SK-N-SH (cell line): ENCODE measurements at regions not wholly inside any gene's neighbourhood (a gene's known extent, or its start where the extent isn't known, plus 50 kb on each side); places are given as distances from the start of the nearest gene placed in this dataset.
"Not testable (repeated sequence)": the region's sequence is repeated elsewhere in the genome, so short reads cannot be mapped to it uniquely, and the experiment has no call there.

Experiments
- CTCF ChIA-PET: fragments of 300-600, 350-600 bp; formaldehyde crosslinking; extraction: SDS; loops from one replicate; lab custom pipeline; 2021; lab: Yijun Ruan, JAX
- POLR2A ChIA-PET: fragments of 350-600 bp; sonication (Branson Sonifier 250); formaldehyde crosslinking; extraction: SDS; loops from one replicate; lab custom pipeline; 2020; ENCODE audit warnings: antibody characterized with exemption, inconsistent platforms; lab: Yijun Ruan, JAX
- DNase-seq: peaks from one replicate; pipeline ENCODE4 v3.0.0; 2012
- H2AFZ ChIP-seq: fragments of 200-600 bp; sonication (generic); 2 replicates; pipeline ENCODE4 v1.8.1; 2016; ENCODE audit warnings: antibody characterized with exemption, mild to moderate bottlenecking, low read depth
- H3F3A ChIP-seq: fragments of 200-600 bp; sonication (generic); replicated peaks from 2 replicates; pipeline ENCODE3; 2016; ENCODE audit warnings: antibody characterized with exemption, mild to moderate bottlenecking; ENCODE audit not compliant: insufficient read depth
- H3K27ac ChIP-seq, 2 experiments: fragments of 200-500 bp in 1 of 2; fragments of 200-600 bp in 1 of 2; sonication (Bioruptor generic) in 1 of 2; sonication (generic), shearing (Covaris generic) in 1 of 2; 2 replicates each; pipeline versions ENCODE4 v1.5.1 to v1.6.1; 2014 to 2016; ENCODE audit warnings: low read depth in 2 of 2, inconsistent platforms in 1 of 2, low read length in 1 of 2, mild to moderate bottlenecking in 1 of 2, mixed read lengths in 1 of 2
- H3K27me3 ChIP-seq: fragments of 200-600 bp; sonication (generic), shearing (Covaris generic); 2 replicates; pipeline ENCODE4 v1.6.1; 2016; ENCODE audit warnings: mixed run types; ENCODE audit not compliant: insufficient read depth
- H3K36me3 ChIP-seq, 2 experiments: fragments of 200-500 bp in 1 of 2; fragments of 200-600 bp in 1 of 2; sonication (Bioruptor generic) in 1 of 2; sonication (generic) in 1 of 2; replicated peaks in 1 of 2; 2 replicates each; pipeline versions ENCODE3 to v1.5.1; 2014 to 2016; ENCODE audit warnings: low read length in 1 of 2, mild to moderate bottlenecking in 1 of 2; ENCODE audit not compliant: insufficient read depth in 2 of 2, control insufficient read depth in 1 of 2
- H3K4me1 ChIP-seq, 2 experiments: fragments of 200-500 bp in 1 of 2; fragments of 200-600 bp in 1 of 2; sonication (Bioruptor generic) in 1 of 2; sonication (generic), shearing (Covaris generic) in 1 of 2; 2 replicates each; pipeline versions ENCODE4 v1.5.1 to v1.6.1; 2014 to 2016; ENCODE audit warnings: low read depth in 1 of 2, low read length in 1 of 2, mixed run types in 1 of 2; ENCODE audit not compliant: insufficient read depth in 2 of 2, control insufficient read depth in 1 of 2
- H3K4me2 ChIP-seq: fragments of 200-600 bp; sonication (generic), shearing (Covaris generic); 2 replicates; pipeline ENCODE4 v1.6.1; 2017; ENCODE audit warnings: mixed run types
- H3K4me3 ChIP-seq, 2 experiments: fragments of 200-500 bp in 1 of 2; fragments of 200-600 bp in 1 of 2; sonication (Bioruptor generic) in 1 of 2; sonication (generic), shearing (Covaris generic) in 1 of 2; 2 replicates each; pipeline versions ENCODE4 v1.5.1 to v1.8.1; 2014 to 2016; ENCODE audit warnings: low read depth in 2 of 2, inconsistent platforms in 1 of 2, low read length in 1 of 2, mild to moderate bottlenecking in 1 of 2, mixed read lengths in 1 of 2, moderate library complexity in 1 of 2
- H3K79me2 ChIP-seq: fragments of 200-600 bp; sonication (generic); 2 replicates; pipeline ENCODE4 v1.8.1; 2017; ENCODE audit warnings: mild to moderate bottlenecking; ENCODE audit not compliant: insufficient read depth
- H3K9ac ChIP-seq: fragments of 200-600 bp; sonication (generic); 2 replicates; pipeline ENCODE4 v1.6.1; 2017; ENCODE audit warnings: mixed run types
- H3K9me2 ChIP-seq: fragments of 200-600 bp; sonication (generic); 2 replicates; pipeline ENCODE4 v1.6.1; 2017; ENCODE audit warnings: mixed run types
- H3K9me3 ChIP-seq: fragments of 200-600 bp; sonication (generic); 2 replicates; pipeline ENCODE4 v1.6.1; 2017; ENCODE audit warnings: mixed run types, mild to moderate bottlenecking, moderate library complexity
- H4K20me1 ChIP-seq: fragments of 200-600 bp; sonication (generic); 2 replicates; pipeline ENCODE4 v1.6.1; 2017; ENCODE audit warnings: mild to moderate bottlenecking, mixed run types; ENCODE audit not compliant: insufficient read depth
- EP300 ChIP-seq, 2 experiments: IDR thresholded peaks; 2 replicates each; pipeline versions ENCODE4 v1.4.0 to v1.6.1; 2012; ENCODE audit warnings: borderline replicate concordance in 1 of 2, low read depth in 1 of 2, low read length in 1 of 2
- GATA2 ChIP-seq: sonication (generic); formaldehyde crosslinking; IDR thresholded peaks from 2 replicates; pipeline ENCODE4 v1.5.0; 2020; ENCODE audit warnings: mild to moderate bottlenecking, missing genetic modification reagents
- IRF3 ChIP-seq: fragments of 150-350 bp; IDR thresholded peaks from 2 replicates; pipeline ENCODE4 v1.6.1; 2016; ENCODE audit warnings: mild to moderate bottlenecking, low read depth, low read length
- JUND ChIP-seq: IDR thresholded peaks from 2 replicates; pipeline ENCODE4 v1.4.0; 2012
- NRF1 ChIP-seq: IDR thresholded peaks from 2 replicates; pipeline ENCODE4 v1.6.1; 2012; ENCODE audit warnings: low read depth, mild to moderate bottlenecking, low read length
- RCOR1 ChIP-seq: fragments of 150-350 bp; IDR thresholded peaks from 2 replicates; pipeline ENCODE4 v1.6.1; 2017; ENCODE audit warnings: antibody characterized with exemption, low read length
- RFX5 ChIP-seq: IDR thresholded peaks from 2 replicates; pipeline ENCODE4 v1.6.1; 2012; ENCODE audit warnings: mild to moderate bottlenecking, improper control_type of control experiment, low read length
- USF2 ChIP-seq: fragments of 150-350 bp; IDR thresholded peaks from 2 replicates; pipeline ENCODE4 v1.6.1; 2017; ENCODE audit warnings: antibody characterized with exemption, low read length, low read depth, borderline replicate concordance
- WGBS: methylation state at CpG from one replicate; pipeline ENCODE4 v1.1.6; 2017; ENCODE audit warnings: low lambda C conversion rate; 5-methylcytosine and 5-hydroxymethylcytosine counted together
- TF ChIP-seq, protein P1 (sequence below): IDR thresholded peaks from 2 replicates; pipeline ENCODE4; 2012

- H3K9me2 ChIP-seq, H3K9me3 ChIP-seq, H3K36me3 ChIP-seq, H3K4me1 ChIP-seq, H3F3A ChIP-seq, DNase-seq, H2AFZ ChIP-seq, H3K79me2 ChIP-seq, H3K9ac ChIP-seq, H3K4me3 ChIP-seq, CTCF ChIA-PET, H3K4me2 ChIP-seq, H4K20me1 ChIP-seq, POLR2A ChIA-PET, H3K27ac ChIP-seq: not testable (repeated sequence)
- H3K27me3 ChIP-seq, result peaks cover 48% of the 10 kb centered on the region
- WGBS, result 36% methylated on average over 4 of the region's 4 CpGs
Observed at GRCh38 chr20:56744325-56744821, 115.3 kb downstream of the TFAP2C start.

DNA sequence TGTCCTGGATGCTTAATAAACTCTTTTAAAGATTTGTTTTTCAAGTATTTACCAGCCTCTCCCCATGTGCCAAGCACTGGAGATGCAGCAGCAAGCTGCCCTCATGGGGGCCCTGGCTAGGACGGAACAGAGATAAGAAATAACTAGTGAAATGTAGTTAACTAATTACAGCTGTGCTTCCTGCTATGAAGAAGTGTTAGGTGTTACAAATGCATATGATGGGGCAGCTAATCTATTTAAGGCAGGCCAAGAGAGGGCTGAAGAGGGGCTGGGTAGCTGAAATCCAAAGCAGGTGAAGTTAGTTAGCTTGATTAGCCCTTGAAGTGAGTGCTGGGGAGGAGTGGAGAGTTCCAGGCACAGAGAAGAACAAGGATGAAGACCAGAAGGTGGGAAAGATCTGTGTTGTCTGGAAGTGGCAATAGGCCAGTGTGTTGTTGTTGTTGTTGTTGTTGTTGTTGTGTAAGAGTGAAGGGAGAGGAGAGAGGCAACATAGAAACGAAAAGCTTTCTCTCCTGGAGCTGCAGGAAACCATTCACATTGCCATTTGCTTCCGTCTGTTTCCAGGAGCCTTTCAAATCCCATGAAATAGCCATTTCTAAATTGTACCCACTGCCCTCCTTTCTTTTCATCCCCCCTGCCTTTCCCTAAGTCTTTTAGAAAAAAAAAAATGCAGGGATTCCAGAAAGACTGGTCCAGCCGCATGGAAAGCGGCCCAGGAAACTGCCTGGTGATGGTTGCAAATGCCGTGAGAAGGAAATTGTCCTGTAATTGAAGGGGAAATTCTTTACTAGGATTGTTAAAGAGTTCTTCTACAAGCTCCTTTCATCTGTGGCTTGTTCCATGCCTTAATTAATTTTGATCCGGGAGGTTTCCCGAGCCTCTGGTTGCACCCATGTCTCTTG is 119.6 kb downstream of the TFAP2C start:
- no peaks in the 10 kb centered on the region for H3K4me1 ChIP-seq
- no peak overlapping the region for H2AFZ ChIP-seq
- H3K27ac ChIP-seq, result no peak overlapping the region
- no peaks in the 10 kb centered on the region for H3K79me2 ChIP-seq
- no peak overlapping the region for H3K9ac ChIP-seq
- H3K4me2 ChIP-seq, result no peak overlapping the region
- peaks cover 39% of the 10 kb centered on the region; the same call in 1 of the 2 replicates for H3K27me3 ChIP-seq
- H3F3A ChIP-seq, result no peaks in the 10 kb centered on the region
- POLR2A ChIA-PET, result no interaction called here
- H3K9me2 ChIP-seq, result no peaks in the 10 kb centered on the region
- TF ChIP-seq NRF1 (no peak), USF2 (no peak)
- TF ChIP-seq, protein P1, sequence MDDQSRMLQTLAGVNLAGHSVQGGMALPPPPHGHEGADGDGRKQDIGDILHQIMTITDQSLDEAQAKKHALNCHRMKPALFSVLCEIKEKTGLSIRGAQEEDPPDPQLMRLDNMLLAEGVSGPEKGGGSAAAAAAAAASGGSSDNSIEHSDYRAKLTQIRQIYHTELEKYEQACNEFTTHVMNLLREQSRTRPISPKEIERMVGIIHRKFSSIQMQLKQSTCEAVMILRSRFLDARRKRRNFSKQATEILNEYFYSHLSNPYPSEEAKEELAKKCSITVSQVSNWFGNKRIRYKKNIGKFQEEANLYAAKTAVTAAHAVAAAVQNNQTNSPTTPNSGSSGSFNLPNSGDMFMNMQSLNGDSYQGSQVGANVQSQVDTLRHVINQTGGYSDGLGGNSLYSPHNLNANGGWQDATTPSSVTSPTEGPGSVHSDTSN, result no peak
- TF ChIP-seq, all 33 proteins: peak for 0
- DNase-seq, result no peak
- CTCF ChIA-PET, result no interaction called here
- no peaks in the 10 kb centered on the region for H4K20me1 ChIP-seq
- H3K4me3 ChIP-seq, result no peak overlapping the region
- WGBS, result 9% methylated on average over 8 of the region's 8 CpGs
- no peaks in the 10 kb centered on the region for H3K36me3 ChIP-seq
- H3K9me3 ChIP-seq, result no peaks in the 10 kb centered on the region

DNA sequence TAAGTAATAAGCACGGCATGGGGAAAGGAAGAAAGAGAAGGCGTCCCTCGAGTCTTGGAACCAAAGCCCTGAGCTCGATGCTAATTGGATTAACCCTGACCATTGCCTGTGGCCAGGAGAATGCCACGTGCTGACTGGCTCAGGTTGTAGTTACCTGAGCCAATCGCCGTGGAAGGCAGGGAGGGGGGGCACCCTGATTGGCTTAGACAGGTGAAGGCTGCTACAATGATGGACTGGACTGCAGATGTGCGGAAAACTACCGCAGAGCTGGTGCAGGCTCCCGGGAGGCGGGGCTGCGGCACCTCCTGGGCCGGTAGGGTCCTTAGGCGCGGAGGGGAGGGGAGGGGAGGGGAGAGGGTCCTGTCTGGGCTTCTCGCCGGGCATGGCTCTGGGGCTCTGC is 121.3 kb downstream of the TFAP2C start:
- no peaks in the 10 kb centered on the region for H3K9me2 ChIP-seq
- TF ChIP-seq EP300 (IDR thresholded peaks at IDR 0.05; ENCODE audit: borderline replicate concordance in 1 of 2, low read depth in 1 of 2, low read length in 1 of 2) (no peak), RFX5 (no peak), IRF3 (no peak), RCOR1 (no peak), JUND (no peak), GATA2 (no peak)
- TF ChIP-seq, all 33 proteins: peak for 0
- no peaks in the 10 kb centered on the region for H3K79me2 ChIP-seq
- WGBS, result 36% methylated on average over 11 of the region's 17 CpGs
- POLR2A ChIA-PET, result no interaction called here
- CTCF ChIA-PET, result no interaction called here
- H3K27me3 ChIP-seq, result peaks cover 39% of the 10 kb centered on the region; the same call in 1 of the 2 replicates
- no peak overlapping the region for H2AFZ ChIP-seq
- H4K20me1 ChIP-seq, result no peaks in the 10 kb centered on the region
- no peak for DNase-seq
- no peak overlapping the region for H3K27ac ChIP-seq
- H3K9me3 ChIP-seq, result no peaks in the 10 kb centered on the region
- H3K9ac ChIP-seq, result no peak overlapping the region
- no peak overlapping the region for H3K4me3 ChIP-seq
- H3K4me2 ChIP-seq, result no peak overlapping the region
- no peaks in the 10 kb centered on the region for H3K4me1 ChIP-seq
- no peaks in the 10 kb centered on the region for H3F3A ChIP-seq
- H3K36me3 ChIP-seq, result no peaks in the 10 kb centered on the region
